Astrocyte of the spinal cord (primary cell): ENCODE measurements at regions not wholly inside any gene's neighbourhood (a gene's known extent, or its start where the extent isn't known, plus 50 kb on each side); places are given as distances from the start of the nearest gene placed in this dataset.

Experiments used
- DNase-seq: peaks from one replicate; pipeline ENCODE4 v3.0.0; 2011; ENCODE audit warnings: low read depth, low spot score
- H3K4me3 ChIP-seq: 2 replicates; pipeline ENCODE4 v1.5.1; 2011; ENCODE audit warnings: low read depth, mild to moderate bottlenecking, low read length, moderate library complexity
- in situ Hi-C: cut with HindIII; loops from 2 replicates; pipeline ENCODE4 v1.10.0; 2017; ENCODE audit warnings: low sequenced_read_pairs
- TF ChIP-seq, protein P1 (sequence below): IDR thresholded peaks from 2 replicates; pipeline ENCODE4 v1.5.1; 2012; ENCODE audit warnings: low read depth, mild to moderate bottlenecking, low read length, inconsistent platforms

DNA sequence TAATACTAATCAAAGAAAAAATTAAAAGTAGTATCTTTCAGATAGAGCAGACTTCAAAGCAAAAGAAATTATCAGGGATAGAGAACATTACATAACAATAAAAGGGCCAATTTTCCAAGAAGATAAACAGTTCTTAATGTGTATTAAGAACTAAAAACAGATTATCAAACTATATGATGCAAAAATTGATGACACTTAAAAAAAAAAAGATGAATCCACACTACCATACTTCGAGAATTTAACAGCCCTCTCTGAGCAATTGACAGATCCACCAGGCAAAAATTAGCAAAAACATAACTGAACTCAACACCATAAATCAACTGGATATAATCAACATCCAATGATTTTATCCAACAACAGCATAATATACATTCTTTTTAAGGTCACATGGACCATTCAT lies 686.5 kb downstream of the LRFN5 start:
- in situ Hi-C loops, result no loop called here
- TF ChIP-seq, protein P1, sequence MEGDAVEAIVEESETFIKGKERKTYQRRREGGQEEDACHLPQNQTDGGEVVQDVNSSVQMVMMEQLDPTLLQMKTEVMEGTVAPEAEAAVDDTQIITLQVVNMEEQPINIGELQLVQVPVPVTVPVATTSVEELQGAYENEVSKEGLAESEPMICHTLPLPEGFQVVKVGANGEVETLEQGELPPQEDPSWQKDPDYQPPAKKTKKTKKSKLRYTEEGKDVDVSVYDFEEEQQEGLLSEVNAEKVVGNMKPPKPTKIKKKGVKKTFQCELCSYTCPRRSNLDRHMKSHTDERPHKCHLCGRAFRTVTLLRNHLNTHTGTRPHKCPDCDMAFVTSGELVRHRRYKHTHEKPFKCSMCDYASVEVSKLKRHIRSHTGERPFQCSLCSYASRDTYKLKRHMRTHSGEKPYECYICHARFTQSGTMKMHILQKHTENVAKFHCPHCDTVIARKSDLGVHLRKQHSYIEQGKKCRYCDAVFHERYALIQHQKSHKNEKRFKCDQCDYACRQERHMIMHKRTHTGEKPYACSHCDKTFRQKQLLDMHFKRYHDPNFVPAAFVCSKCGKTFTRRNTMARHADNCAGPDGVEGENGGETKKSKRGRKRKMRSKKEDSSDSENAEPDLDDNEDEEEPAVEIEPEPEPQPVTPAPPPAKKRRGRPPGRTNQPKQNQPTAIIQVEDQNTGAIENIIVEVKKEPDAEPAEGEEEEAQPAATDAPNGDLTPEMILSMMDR, result no peak
- DNase-seq, result no peak
- H3K4me3 ChIP-seq, result no peak overlapping the region

DNA sequence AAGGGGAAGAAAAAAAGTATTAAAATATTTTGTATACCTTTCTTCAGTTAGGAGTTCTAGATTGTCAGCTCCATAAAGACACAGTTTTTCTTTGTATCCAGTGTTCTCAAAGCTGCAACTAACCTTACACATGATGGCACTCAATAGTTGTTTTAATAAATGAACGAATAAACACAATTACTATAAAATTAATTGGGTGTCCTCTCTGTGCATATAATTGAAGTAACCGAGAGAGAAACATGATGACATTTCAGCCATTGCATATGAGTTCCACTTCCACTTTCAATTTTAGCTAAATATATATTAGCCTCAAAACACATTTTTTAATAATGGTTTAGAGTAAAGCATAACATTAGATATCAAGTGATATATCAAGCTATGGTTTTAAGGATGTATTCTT lies 671.2 kb downstream of the LRFN5 start:
- no peak for DNase-seq
- H3K4me3 ChIP-seq, result no peak overlapping the region
- in situ Hi-C loops, result no loop called here
- TF ChIP-seq, protein P1, result no peak

- TF ChIP-seq, protein P1, result no peak
- H3K4me3 ChIP-seq, result no peak overlapping the region
- in situ Hi-C loops, result no loop called here
Measured at GRCh38 chr14:42269234-42269633, 662.6 kb downstream of the LRFN5 start.

GRCh38 chr14:42248131-42248530 lies 641.5 kb downstream of the LRFN5 start:
- TF ChIP-seq, protein P1, result no peak

More at GRCh38 chr14:42269234-42269633, 662.6 kb downstream of the LRFN5 start:
- no peak for DNase-seq

GRCh38 chr14:42241101-42241500 lies 634.4 kb downstream of the LRFN5 start:
- in situ Hi-C loops, result no loop called here
- H3K4me3 ChIP-seq, result no peak overlapping the region
- TF ChIP-seq, protein P1, result no peak
- DNase-seq, result no peak

More at GRCh38 chr14:42248131-42248530, 641.5 kb downstream of the LRFN5 start:
- in situ Hi-C loops, result no loop called here
- no peak for DNase-seq
- H3K4me3 ChIP-seq, result no peak overlapping the region

DNA sequence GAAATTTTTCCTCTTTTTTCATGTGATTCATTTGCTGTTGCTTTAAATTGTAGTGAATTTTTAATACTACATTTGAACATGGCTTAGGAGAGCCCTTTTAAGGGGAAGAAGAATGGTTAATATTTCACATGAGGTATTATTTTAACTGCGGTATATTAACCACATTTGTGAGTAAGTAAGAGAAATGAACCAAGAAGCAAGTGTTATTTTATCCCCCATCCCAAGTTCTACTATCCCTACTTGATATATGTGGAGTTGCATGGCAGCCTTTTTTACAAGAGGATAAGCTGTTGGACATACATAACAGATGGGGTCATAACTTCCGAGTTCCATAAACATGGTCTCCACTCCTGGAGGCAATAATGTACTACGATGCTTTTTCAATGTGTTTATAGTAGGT lies 623.3 kb downstream of the LRFN5 start:
- no peak for DNase-seq
- H3K4me3 ChIP-seq, result no peak overlapping the region
- TF ChIP-seq, protein P1, result no peak
- in situ Hi-C loops, result no loop called here

DNA sequence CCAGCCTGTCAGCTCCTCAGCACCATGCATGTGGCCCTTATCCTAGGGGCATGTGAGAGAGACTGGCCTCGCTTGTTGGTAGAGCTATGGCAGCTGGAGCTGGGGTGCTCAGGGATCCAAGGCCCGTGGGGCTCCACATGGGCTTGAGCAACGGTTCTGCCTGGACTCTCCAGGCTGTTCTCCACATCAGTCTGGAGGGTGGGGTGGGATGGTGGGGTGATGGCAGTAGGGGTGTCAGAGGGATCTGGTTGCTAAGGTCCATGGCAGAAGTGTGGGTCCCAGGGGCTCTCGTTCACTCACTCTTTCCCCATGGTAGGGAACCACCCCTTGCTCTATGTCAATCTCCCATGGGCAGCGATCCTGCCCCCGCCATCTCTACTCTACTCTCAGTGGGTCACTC lies 622.6 kb downstream of the LRFN5 start:
- TF ChIP-seq, protein P1, result no peak
- in situ Hi-C loops, result no loop called here
- no peak overlapping the region for H3K4me3 ChIP-seq
- DNase-seq, result no peak
